Neuronal stem cell (in vitro differentiated cells): ENCODE measurements at regions not wholly inside any gene's neighbourhood (a gene's known extent, or its start where the extent isn't known, plus 50 kb on each side); places are given as distances from the start of the nearest gene placed in this dataset.

Experiments used
- DNase-seq: peaks from one replicate; pipeline ENCODE4 v3.0.0-alpha.2; 2013; ENCODE audit warnings: low spot score
- H2AFZ ChIP-seq: one replicate; pipeline ENCODE4 v1.6.1; 2013; ENCODE audit warnings: mild to moderate bottlenecking, low read length, inconsistent platforms
- H2AK5ac ChIP-seq: 2 replicates; pipeline ENCODE4 v1.6.1; 2013; ENCODE audit warnings: low read depth, mild to moderate bottlenecking, inconsistent platforms, low read length, moderate library complexity, mixed read lengths
- H2BK120ac ChIP-seq: 2 replicates; pipeline ENCODE4 v1.6.1; 2013; ENCODE audit warnings: low read depth, mild to moderate bottlenecking, inconsistent platforms, low read length, moderate library complexity, mixed read lengths
- H2BK12ac ChIP-seq: one replicate; pipeline ENCODE4 v1.6.1; 2013; ENCODE audit warnings: low read length, inconsistent platforms
- H2BK15ac ChIP-seq: 2 replicates; pipeline ENCODE4 v1.6.1; 2013; ENCODE audit warnings: mild to moderate bottlenecking, low read length, inconsistent platforms, mixed read lengths
- H2BK5ac ChIP-seq: one replicate; pipeline ENCODE4 v1.6.1; 2013; ENCODE audit warnings: inconsistent platforms, mild to moderate bottlenecking, low read length, moderate library complexity
- H3K14ac ChIP-seq: one replicate; pipeline ENCODE4 v1.6.1; 2013; ENCODE audit warnings: low read length, inconsistent platforms
- H3K18ac ChIP-seq: 2 replicates; pipeline ENCODE4 v1.6.1; 2013; ENCODE audit warnings: low read length, inconsistent platforms
- H3K23ac ChIP-seq: 2 replicates; pipeline ENCODE4 v1.6.1; 2013; ENCODE audit warnings: low read depth, mild to moderate bottlenecking, mixed read lengths, low read length, inconsistent platforms; ENCODE audit not compliant: poor library complexity
- H3K27ac ChIP-seq: replicated peaks from 3 replicates; pipeline ENCODE4 v1.5.1; 2013; ENCODE audit warnings: low read length, inconsistent platforms
- H3K27me3 ChIP-seq, 3 experiments: 2 replicates each; pipeline ENCODE4 v1.6.1; 2013; ENCODE audit warnings: low read length in 3 of 3, mild to moderate bottlenecking in 2 of 3, inconsistent platforms in 1 of 3, low read depth in 1 of 3, mixed read lengths in 1 of 3, moderate library complexity in 1 of 3; ENCODE audit not compliant: control insufficient read depth in 3 of 3, insufficient read depth in 3 of 3
- H3K36me3 ChIP-seq, 2 donors: replicated peaks in 1 of 2; 2 replicates each; pipeline ENCODE4 v1.6.1; 2013; ENCODE audit warnings: low read length in 2 of 2; ENCODE audit not compliant: control insufficient read depth in 2 of 2, insufficient read depth in 2 of 2
- H3K4ac ChIP-seq: 2 replicates; pipeline ENCODE4 v1.6.1; 2013; ENCODE audit warnings: inconsistent platforms, mild to moderate bottlenecking, low read length, moderate library complexity
- H3K4me1 ChIP-seq, 2 donors: 1 replicate in 1 of 2; 2 replicates in 1 of 2; pipeline ENCODE4 v1.6.1; 2013; ENCODE audit warnings: low read length in 2 of 2, low read depth in 1 of 2; ENCODE audit not compliant: control insufficient read depth in 2 of 2, insufficient read depth in 1 of 2
- H3K4me2 ChIP-seq: one replicate; pipeline ENCODE4 v1.6.1; 2013; ENCODE audit warnings: mild to moderate bottlenecking, low read length, inconsistent platforms; ENCODE audit not compliant: insufficient read depth, poor library complexity, severe bottlenecking
- H3K4me3 ChIP-seq, 2 donors: 2 replicates each; pipeline ENCODE4 v1.5.1; 2013; ENCODE audit warnings: low read length in 2 of 2, mild to moderate bottlenecking in 2 of 2, inconsistent platforms in 1 of 2, moderate library complexity in 1 of 2
- H3K79me1 ChIP-seq: one replicate; pipeline ENCODE4 v1.6.1; 2013; ENCODE audit warnings: low read depth, mild to moderate bottlenecking, inconsistent platforms, low read length, moderate library complexity
- H3K9ac ChIP-seq: one replicate; pipeline ENCODE4 v1.6.1; 2013; ENCODE audit warnings: mild to moderate bottlenecking, low read depth, low read length, inconsistent platforms; ENCODE audit not compliant: poor library complexity
- H3K9me3 ChIP-seq, 2 donors: replicated peaks in 1 of 2; 2 replicates each; pipeline versions ENCODE3 to v1.6.1; 2013; ENCODE audit warnings: low read length in 2 of 2, mild to moderate bottlenecking in 2 of 2, inconsistent platforms in 1 of 2, low read depth in 1 of 2, mixed read lengths in 1 of 2, moderate library complexity in 1 of 2; ENCODE audit not compliant: control insufficient read depth in 2 of 2, insufficient read depth in 1 of 2
- H4K8ac ChIP-seq: one replicate; pipeline ENCODE4 v1.6.1; 2013; ENCODE audit warnings: low read depth, mild to moderate bottlenecking, inconsistent platforms, low read length, moderate library complexity
- H4K91ac ChIP-seq: one replicate; pipeline ENCODE4 v1.6.1; 2013; ENCODE audit warnings: low read length, low read depth, mild to moderate bottlenecking, inconsistent platforms; ENCODE audit not compliant: poor library complexity
- WGBS, 2 donors: extraction: QIAGEN DNeasy Blood & Tissue Kit; methylation state at CpG; one replicate each; pipeline ENCODE4 v1.1.7; 2013; ENCODE audit warnings: missing lambda C conversion rate in 2 of 2, mixed read lengths in 1 of 2; ENCODE audit not compliant: insufficient read length in 2 of 2, insufficient replicate concordance in 1 of 2; ENCODE audit errors: extremely low coverage in 2 of 2; 5-methylcytosine and 5-hydroxymethylcytosine counted together

DNA sequence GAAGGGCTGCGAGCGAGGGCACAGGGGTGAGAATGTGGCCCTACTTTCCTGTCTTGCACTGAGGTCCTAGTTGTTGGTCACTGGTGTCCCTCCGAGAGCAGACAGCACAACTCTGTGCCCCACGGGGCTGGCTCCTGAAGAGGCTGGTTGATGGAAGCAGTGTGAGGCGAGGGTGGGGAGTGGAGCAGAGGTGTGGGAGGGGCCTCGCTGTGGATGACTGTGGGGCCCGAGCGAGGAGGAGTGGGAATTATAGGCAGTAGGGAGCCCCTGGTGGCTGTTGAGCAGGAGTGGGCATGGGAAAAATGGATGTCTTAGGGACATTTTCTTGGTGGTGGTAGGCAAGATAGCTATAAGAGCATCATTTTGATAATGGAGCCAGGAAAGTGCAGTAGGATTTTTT, 660.5 kb upstream of the HS6ST1 start:
- Histone ChIP-seq H2BK12ac (peak overlapping the region; percentile 65), H3K9ac (no peak overlapping the region), H2BK15ac (no peak overlapping the region), H3K36me3 (no peaks in the 10 kb centered on the region), H3K27ac (no peak overlapping the region), H3K9me3 (no peaks in the 10 kb centered on the region), H3K4me1 (peaks cover 0 to 5% of the 10 kb centered on the region in 2 donors), H3K27me3 (no peaks in the 10 kb centered on the region), H2BK120ac (no peak overlapping the region), H3K23ac (no peak overlapping the region), H3K79me1 (no peaks in the 10 kb centered on the region), H2AK5ac (peak overlapping the region; percentile 41), H2BK5ac (no peak overlapping the region), H3K4me2 (no peak overlapping the region), H3K4me3 (no peak overlapping the region), H4K8ac (peak overlapping the region; percentile 68), H4K91ac (no peak overlapping the region), H2AFZ (no peak overlapping the region), H3K14ac (peak overlapping the region; percentile 47), H3K18ac (peak overlapping the region; percentile 6), H3K4ac (no peak overlapping the region)
- DNase-seq = no peak
- no CpG with 5 or more reads among the region's 8 CpGs for WGBS, 2 donors

DNA sequence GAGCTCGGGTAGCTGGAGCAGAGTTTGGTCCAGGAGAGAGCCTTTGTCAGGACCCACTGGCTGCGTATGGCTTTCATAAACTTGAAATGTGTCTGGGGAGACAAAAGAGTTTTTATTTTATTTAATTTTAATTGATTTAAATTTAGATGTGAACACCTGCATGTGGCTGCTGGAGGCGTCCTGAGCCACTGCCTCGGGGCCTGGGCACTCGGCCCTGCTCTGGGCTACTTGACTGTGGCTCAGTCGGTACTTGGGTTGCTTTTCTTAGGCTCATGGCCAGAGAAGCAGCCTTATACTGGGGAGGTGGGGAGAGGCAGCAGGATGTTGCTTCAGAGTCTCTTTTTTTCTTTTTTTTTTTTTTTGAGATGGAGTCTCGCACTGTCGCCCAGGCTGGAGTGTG, 661.8 kb upstream of the HS6ST1 start:
- no peak overlapping the region for H3K23ac ChIP-seq
- H2BK120ac ChIP-seq = no peak overlapping the region
- H3K36me3 ChIP-seq = no peaks in the 10 kb centered on the region
- no peak overlapping the region for H2BK12ac ChIP-seq
- H3K4me3 ChIP-seq = no peak overlapping the region
- H3K14ac ChIP-seq = no peak overlapping the region
- no peak overlapping the region for H2BK5ac ChIP-seq
- DNase-seq = no peak
- no peak overlapping the region for H3K9ac ChIP-seq
- no peak overlapping the region for H4K8ac ChIP-seq
- no peak overlapping the region for H3K27ac ChIP-seq
- H2AFZ ChIP-seq = no peak overlapping the region
- H3K18ac ChIP-seq = no peak overlapping the region
- H3K4me1 ChIP-seq = peaks cover 0 to 5% of the 10 kb centered on the region in 2 donors
- no peak overlapping the region for H2BK15ac ChIP-seq
- H3K27me3 ChIP-seq = no peaks in the 10 kb centered on the region
- H3K9me3 ChIP-seq = no peaks in the 10 kb centered on the region
- H3K79me1 ChIP-seq = no peaks in the 10 kb centered on the region
- no peak overlapping the region for H3K4ac ChIP-seq
- H4K91ac ChIP-seq = no peak overlapping the region
- no peak overlapping the region for H2AK5ac ChIP-seq
- H3K4me2 ChIP-seq = no peak overlapping the region
- WGBS, 2 donors = no CpG with 5 or more reads among the region's 8 CpGs

DNA sequence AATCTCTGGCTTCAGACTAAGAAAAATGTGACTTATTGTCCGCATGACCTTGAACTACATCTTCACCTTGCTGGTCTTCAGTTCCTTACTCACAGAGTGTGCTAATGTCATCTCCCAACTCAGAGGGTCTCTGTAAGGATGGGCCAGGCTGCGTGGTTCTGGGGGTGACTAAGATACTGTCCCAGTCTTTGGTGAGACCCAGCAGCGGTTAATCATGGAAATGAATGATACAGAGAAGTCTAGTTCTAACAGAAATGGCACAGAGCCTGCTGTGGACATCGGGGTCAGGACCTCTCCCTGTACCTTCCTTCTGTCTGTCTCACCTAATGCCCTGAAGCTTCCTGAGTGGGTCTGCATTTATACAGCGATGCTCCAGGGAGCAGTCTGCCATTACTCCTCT, 662.7 kb upstream of the HS6ST1 start:
- Histone ChIP-seq H3K27ac (no peak overlapping the region), H2AFZ (no peak overlapping the region), H2BK15ac (no peak overlapping the region), H3K4me1 (peaks cover 0 to 8% of the 10 kb centered on the region in 2 donors), H3K27me3 (no peaks in the 10 kb centered on the region), H2BK12ac (no peak overlapping the region), H3K4me3 (no peak overlapping the region), H3K18ac (no peak overlapping the region), H3K9ac (no peak overlapping the region), H3K23ac (no peak overlapping the region), H4K91ac (no peak overlapping the region), H3K14ac (no peak overlapping the region), H3K4me2 (no peak overlapping the region), H3K9me3 (no peaks in the 10 kb centered on the region), H2AK5ac (no peak overlapping the region), H3K4ac (no peak overlapping the region), H2BK120ac (no peak overlapping the region), H3K36me3 (no peaks in the 10 kb centered on the region), H2BK5ac (no peak overlapping the region), H3K79me1 (no peaks in the 10 kb centered on the region), H4K8ac (no peak overlapping the region)
- DNase-seq = no peak
- no CpG with 5 or more reads among the region's 5 CpGs for WGBS, 2 donors

DNA sequence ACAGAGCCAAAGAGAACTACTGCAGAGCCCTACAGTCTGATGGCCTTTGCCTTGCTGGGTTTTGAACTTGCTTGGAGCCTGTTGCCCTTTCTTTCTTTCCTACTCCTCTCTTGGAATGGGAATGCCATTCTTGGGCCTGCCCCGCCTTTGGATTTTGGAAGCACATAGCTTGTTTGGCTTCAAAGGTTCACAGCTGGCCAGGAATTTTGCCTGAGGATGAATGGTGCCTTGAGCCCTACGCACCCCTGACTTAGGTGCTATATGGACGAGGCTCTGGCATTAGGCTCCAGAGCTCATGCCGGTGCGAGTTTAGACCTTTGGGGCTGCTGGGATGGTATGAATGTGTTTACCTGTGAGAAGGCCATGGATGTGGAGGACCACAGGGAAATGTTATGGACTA, 663.3 kb upstream of the HS6ST1 start:
- Histone ChIP-seq H4K8ac (no peak overlapping the region), H3K4me1 (peaks cover 0 to 8% of the 10 kb centered on the region in 2 donors), H2BK5ac (no peak overlapping the region), H3K36me3 (no peaks in the 10 kb centered on the region), H3K27me3 (no peaks in the 10 kb centered on the region), H3K27ac (no peak overlapping the region), H3K4me3 (no peak overlapping the region), H3K4ac (no peak overlapping the region), H2BK12ac (no peak overlapping the region), H3K9me3 (no peaks in the 10 kb centered on the region), H3K14ac (no peak overlapping the region), H2BK15ac (no peak overlapping the region), H2BK120ac (no peak overlapping the region), H4K91ac (no peak overlapping the region), H2AFZ (no peak overlapping the region), H3K9ac (no peak overlapping the region), H3K23ac (no peak overlapping the region), H3K79me1 (no peaks in the 10 kb centered on the region), H3K4me2 (no peak overlapping the region), H2AK5ac (no peak overlapping the region), H3K18ac (no peak overlapping the region)
- WGBS, 2 donors = no CpG with 5 or more reads among the region's 5 CpGs
- no peak for DNase-seq
